DOHH2 (cell line): ENCODE measurements at regions not wholly inside any gene's neighbourhood (a gene's known extent, or its start where the extent isn't known, plus 50 kb on each side); places are given as distances from the start of the nearest gene placed in this dataset.

Source experiments
- H3F3A ChIP-seq: fragments of 200-600 bp; sonication (generic), shearing (Covaris generic); 2 replicates; pipeline ENCODE4 v1.6.0; 2016; ENCODE audit warnings: antibody characterized with exemption, mild to moderate bottlenecking; ENCODE audit not compliant: control insufficient read depth, insufficient read depth
- H3K27ac ChIP-seq: fragments of 200-600 bp; sonication (generic); 2 replicates; pipeline ENCODE4 v1.5.1; 2014; ENCODE audit warnings: low read depth, mild to moderate bottlenecking, low read length, moderate library complexity
- H3K27me3 ChIP-seq: fragments of 200-600 bp; sonication (generic); 2 replicates; pipeline ENCODE4 v1.6.1; 2014; ENCODE audit warnings: mild to moderate bottlenecking, low read length, mixed read lengths; ENCODE audit not compliant: control insufficient read depth
- H3K36me3 ChIP-seq: fragments of 200-600 bp; sonication (generic); 2 replicates; pipeline ENCODE4 v1.6.1; 2014; ENCODE audit warnings: mild to moderate bottlenecking, low read length, moderate library complexity, mixed read lengths; ENCODE audit not compliant: control insufficient read depth
- H3K4me1 ChIP-seq: fragments of 200-600 bp; sonication (generic); 2 replicates; pipeline ENCODE4 v1.6.1; 2014; ENCODE audit warnings: mild to moderate bottlenecking, low read length, mixed read lengths; ENCODE audit not compliant: control insufficient read depth
- H3K4me2 ChIP-seq: fragments of 200-600 bp; sonication (generic); 2 replicates; pipeline ENCODE4 v1.6.0; 2014; ENCODE audit warnings: mild to moderate bottlenecking, low read length, moderate library complexity
- H3K4me3 ChIP-seq: fragments of 200-600 bp; sonication (generic); 2 replicates; pipeline ENCODE4 v1.5.1; 2014; ENCODE audit warnings: mild to moderate bottlenecking, low read length, mixed read lengths
- H3K79me2 ChIP-seq: fragments of 200-600 bp; sonication (generic); 2 replicates; pipeline ENCODE4 v1.6.1; 2014; ENCODE audit warnings: mild to moderate bottlenecking, low read length, mixed read lengths; ENCODE audit not compliant: control insufficient read depth
- H3K9me2 ChIP-seq: fragments of 200-600 bp; sonication (generic); replicated peaks from 2 replicates; pipeline ENCODE4 v1.6.1; 2014; ENCODE audit warnings: mild to moderate bottlenecking, low read length, mixed read lengths; ENCODE audit not compliant: control insufficient read depth
- H3K9me3 ChIP-seq: fragments of 200-600 bp; sonication (generic); 2 replicates; pipeline ENCODE4 v1.6.1; 2014; ENCODE audit warnings: antibody characterized with exemption, low read length, mixed read lengths; ENCODE audit not compliant: control insufficient read depth, insufficient read depth
- H4K20me1 ChIP-seq: fragments of 200-600 bp; sonication (generic); 2 replicates; pipeline ENCODE4 v1.6.0; 2014; ENCODE audit warnings: low read depth, mild to moderate bottlenecking, antibody characterized with exemption, low read length, moderate library complexity; ENCODE audit not compliant: control insufficient read depth, insufficient read depth
- EZH2phosphoT487 ChIP-seq: fragments of 200-600 bp; sonication (generic); IDR thresholded peaks from 2 replicates; pipeline ENCODE4 v1.6.1; 2017; ENCODE audit warnings: borderline replicate concordance, mild to moderate bottlenecking, antibody characterized with exemption, low read length, moderate library complexity, mixed read lengths
- TF ChIP-seq, protein P1 (sequence below): fragments of 200-600 bp; sonication (generic); IDR thresholded peaks from one replicate; pipeline ENCODE4 v1.5.1; 2014; ENCODE audit warnings: antibody characterized with exemption, mild to moderate bottlenecking, low read depth, low read length; ENCODE audit not compliant: poor library complexity, severe bottlenecking

DNA sequence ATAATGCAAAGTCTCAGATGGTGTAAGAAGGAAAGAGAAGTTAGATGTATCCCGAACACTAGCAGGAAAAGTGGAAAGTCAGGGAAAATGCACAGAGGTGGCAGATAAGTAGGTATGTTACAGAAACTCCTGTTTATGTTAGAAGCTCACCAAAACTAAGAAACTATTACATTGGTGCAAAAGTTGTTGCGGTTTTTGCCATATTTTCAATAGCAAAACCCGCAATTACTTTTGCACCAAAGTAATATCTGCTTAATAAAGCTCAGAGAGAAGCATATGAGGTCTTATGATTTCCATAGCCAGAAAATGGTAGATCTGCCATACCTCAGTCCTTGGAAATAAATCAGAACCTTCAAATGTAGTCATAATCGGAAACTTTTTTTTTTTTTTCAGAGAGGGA is 1035.6 kb downstream of the PCDH7 start:
- no peaks in the 10 kb centered on the region for H3K36me3 ChIP-seq
- H3F3A ChIP-seq: no peaks in the 10 kb centered on the region
- H3K4me3 ChIP-seq: no peak overlapping the region
- no peaks in the 10 kb centered on the region for H3K27me3 ChIP-seq
- no peak overlapping the region for H3K27ac ChIP-seq
- H3K4me2 ChIP-seq: no peak overlapping the region
- TF ChIP-seq, protein P1, sequence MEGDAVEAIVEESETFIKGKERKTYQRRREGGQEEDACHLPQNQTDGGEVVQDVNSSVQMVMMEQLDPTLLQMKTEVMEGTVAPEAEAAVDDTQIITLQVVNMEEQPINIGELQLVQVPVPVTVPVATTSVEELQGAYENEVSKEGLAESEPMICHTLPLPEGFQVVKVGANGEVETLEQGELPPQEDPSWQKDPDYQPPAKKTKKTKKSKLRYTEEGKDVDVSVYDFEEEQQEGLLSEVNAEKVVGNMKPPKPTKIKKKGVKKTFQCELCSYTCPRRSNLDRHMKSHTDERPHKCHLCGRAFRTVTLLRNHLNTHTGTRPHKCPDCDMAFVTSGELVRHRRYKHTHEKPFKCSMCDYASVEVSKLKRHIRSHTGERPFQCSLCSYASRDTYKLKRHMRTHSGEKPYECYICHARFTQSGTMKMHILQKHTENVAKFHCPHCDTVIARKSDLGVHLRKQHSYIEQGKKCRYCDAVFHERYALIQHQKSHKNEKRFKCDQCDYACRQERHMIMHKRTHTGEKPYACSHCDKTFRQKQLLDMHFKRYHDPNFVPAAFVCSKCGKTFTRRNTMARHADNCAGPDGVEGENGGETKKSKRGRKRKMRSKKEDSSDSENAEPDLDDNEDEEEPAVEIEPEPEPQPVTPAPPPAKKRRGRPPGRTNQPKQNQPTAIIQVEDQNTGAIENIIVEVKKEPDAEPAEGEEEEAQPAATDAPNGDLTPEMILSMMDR: no peak
- no peak for TF ChIP-seq EZH2phosphoT487
- no peaks in the 10 kb centered on the region for H3K9me2 ChIP-seq
- no peaks in the 10 kb centered on the region for H3K79me2 ChIP-seq
- H3K9me3 ChIP-seq: no peaks in the 10 kb centered on the region
- no peaks in the 10 kb centered on the region for H4K20me1 ChIP-seq
- H3K4me1 ChIP-seq: no peaks in the 10 kb centered on the region

DNA sequence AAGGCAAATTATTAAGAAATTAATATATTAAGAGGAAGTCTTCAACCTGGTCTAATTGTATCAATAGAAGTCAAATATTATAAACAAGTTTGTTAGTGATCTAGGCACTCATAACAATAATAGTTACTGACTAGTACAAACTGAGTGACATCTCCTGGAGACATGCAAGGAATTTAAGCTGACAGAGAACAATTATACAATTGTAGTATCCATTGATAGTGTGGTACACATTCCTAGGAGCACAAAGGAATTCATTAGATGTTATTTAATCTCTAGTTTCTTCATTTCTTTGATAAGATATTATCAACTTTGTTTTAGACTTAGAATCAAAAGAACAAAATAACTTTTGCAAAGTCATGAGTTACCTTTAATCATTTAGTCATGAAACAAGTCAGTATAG is 1048.6 kb downstream of the PCDH7 start:
- no peak overlapping the region for H3K4me3 ChIP-seq
- H3F3A ChIP-seq: no peaks in the 10 kb centered on the region
- no peaks in the 10 kb centered on the region for H3K79me2 ChIP-seq
- no peak overlapping the region for H3K27ac ChIP-seq
- H3K4me1 ChIP-seq: no peaks in the 10 kb centered on the region
- no peaks in the 10 kb centered on the region for H4K20me1 ChIP-seq
- H3K9me2 ChIP-seq: no peaks in the 10 kb centered on the region; the same call in 1 of the 2 replicates
- no peak overlapping the region for H3K4me2 ChIP-seq
- no peaks in the 10 kb centered on the region for H3K27me3 ChIP-seq
- H3K9me3 ChIP-seq: no peaks in the 10 kb centered on the region
- no peak for TF ChIP-seq EZH2phosphoT487
- TF ChIP-seq, protein P1: no peak
- H3K36me3 ChIP-seq: no peaks in the 10 kb centered on the region

DNA sequence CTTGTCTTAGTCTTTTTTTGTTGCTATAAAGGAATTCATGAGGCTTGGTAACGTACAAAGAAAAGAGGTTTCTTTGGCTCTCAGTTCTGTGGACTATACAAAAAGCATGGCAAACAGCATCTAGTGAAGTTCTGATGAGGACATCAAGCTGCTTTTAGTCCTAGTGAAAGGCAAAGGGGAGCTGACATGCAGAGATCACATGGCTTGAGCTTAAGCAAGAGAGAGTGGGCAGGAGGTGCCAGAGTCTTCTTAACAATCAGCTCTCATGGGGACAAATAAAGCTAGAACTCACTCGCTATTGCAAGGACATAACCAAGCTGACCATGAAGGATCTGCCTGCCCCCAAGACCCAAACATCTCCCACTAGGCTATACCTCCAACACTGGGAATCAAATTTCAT is 1063.1 kb downstream of the PCDH7 start:
- Histone ChIP-seq H3K79me2 (no peaks in the 10 kb centered on the region), H3K9me2 (no peaks in the 10 kb centered on the region), H3F3A (no peaks in the 10 kb centered on the region), H3K9me3 (no peaks in the 10 kb centered on the region), H3K4me1 (no peaks in the 10 kb centered on the region), H3K36me3 (no peaks in the 10 kb centered on the region), H4K20me1 (no peaks in the 10 kb centered on the region), H3K4me2 (no peak overlapping the region), H3K4me3 (no peak overlapping the region), H3K27ac (no peak overlapping the region), H3K27me3 (no peaks in the 10 kb centered on the region)
- TF ChIP-seq, protein P1: no peak
- no peak for TF ChIP-seq EZH2phosphoT487

DNA sequence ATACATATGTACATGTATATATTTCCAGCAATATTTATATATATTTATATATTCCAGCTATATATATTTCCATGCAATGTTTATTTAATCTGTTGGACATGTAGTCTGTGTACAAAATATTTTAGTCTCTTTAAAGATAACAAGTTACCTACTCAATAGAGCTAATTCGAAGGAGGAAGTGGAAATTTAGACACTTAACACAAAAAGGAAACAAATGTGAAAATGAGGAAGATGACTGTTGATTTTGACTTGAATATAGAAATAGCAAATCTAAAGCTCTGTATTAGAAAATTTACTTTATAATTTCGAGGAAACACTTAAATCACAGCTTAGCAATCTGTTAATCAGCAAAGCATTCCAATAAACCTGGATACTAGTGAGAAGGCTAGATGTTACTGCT is 1064.4 kb downstream of the PCDH7 start:
- Histone ChIP-seq H3K4me1 (no peaks in the 10 kb centered on the region), H3K27me3 (no peaks in the 10 kb centered on the region), H3K36me3 (no peaks in the 10 kb centered on the region), H4K20me1 (no peaks in the 10 kb centered on the region), H3K79me2 (no peaks in the 10 kb centered on the region), H3K27ac (no peak overlapping the region), H3K4me3 (no peak overlapping the region), H3K4me2 (no peak overlapping the region), H3F3A (no peaks in the 10 kb centered on the region), H3K9me3 (no peaks in the 10 kb centered on the region), H3K9me2 (no peaks in the 10 kb centered on the region)
- TF ChIP-seq, protein P1: no peak
- no peak for TF ChIP-seq EZH2phosphoT487
